Mesothelial cell of epicardium (in vitro differentiated cells): ENCODE measurements at regions not wholly inside any gene's neighbourhood (a gene's known extent, or its start where the extent isn't known, plus 50 kb on each side); places are given as distances from the start of the nearest gene placed in this dataset.
"Not testable (repeated sequence)": the region's sequence is repeated elsewhere in the genome, so short reads cannot be mapped to it uniquely, and the experiment has no call there.

ENCODE experiments used
- DNase-seq, 2 experiments: peaks; one replicate each; pipeline ENCODE4 v3.0.0; 2021; ENCODE audit warnings: low spot score in 2 of 2; ENCODE audit not compliant: unreplicated experiment in 2 of 2
- H3K27ac Mint-ChIP-seq: 2 replicates; pipeline ENCODE4 v1.8.0; 2021; ENCODE audit warnings: mixed read lengths
- H3K27me3 Mint-ChIP-seq: 2 replicates; pipeline ENCODE4 v1.8.0; 2021; ENCODE audit warnings: low read depth, mixed read lengths
- H3K36me3 Mint-ChIP-seq: 2 replicates; pipeline ENCODE4 v1.8.0; 2021; ENCODE audit warnings: mixed read lengths
- H3K4me1 Mint-ChIP-seq: 2 replicates; pipeline ENCODE4 v1.8.0; 2021; ENCODE audit warnings: mixed read lengths
- H3K4me3 Mint-ChIP-seq: 2 replicates; pipeline ENCODE4 v1.8.0; 2021; ENCODE audit warnings: mild to moderate bottlenecking, moderate library complexity, mixed read lengths
- H3K9me3 Mint-ChIP-seq: 2 replicates; pipeline ENCODE4 v1.8.0; 2021; ENCODE audit warnings: mixed read lengths
- TF ChIP-seq, protein P1 (sequence below): fragments of 200-600 bp; sonication (generic); IDR thresholded peaks from one replicate; pipeline ENCODE4 v1.5.0; 2021; ENCODE audit warnings: antibody characterized with exemption; ENCODE audit not compliant: unreplicated experiment

GRCh38 chr11:103602840-103603239 lies 433.6 kb upstream of the DDI1 start:
- Mint-ChIP-seq H3K4me1 (no peaks in the 10 kb centered on the region), H3K9me3 (no peaks in the 10 kb centered on the region)

GRCh38 chr11:103604310-103604709 lies 432.1 kb upstream of the DDI1 start:
- no peak overlapping the region for H3K27ac Mint-ChIP-seq
- peaks cover 8% of the 10 kb centered on the region for H3K9me3 Mint-ChIP-seq
- TF ChIP-seq, protein P1, sequence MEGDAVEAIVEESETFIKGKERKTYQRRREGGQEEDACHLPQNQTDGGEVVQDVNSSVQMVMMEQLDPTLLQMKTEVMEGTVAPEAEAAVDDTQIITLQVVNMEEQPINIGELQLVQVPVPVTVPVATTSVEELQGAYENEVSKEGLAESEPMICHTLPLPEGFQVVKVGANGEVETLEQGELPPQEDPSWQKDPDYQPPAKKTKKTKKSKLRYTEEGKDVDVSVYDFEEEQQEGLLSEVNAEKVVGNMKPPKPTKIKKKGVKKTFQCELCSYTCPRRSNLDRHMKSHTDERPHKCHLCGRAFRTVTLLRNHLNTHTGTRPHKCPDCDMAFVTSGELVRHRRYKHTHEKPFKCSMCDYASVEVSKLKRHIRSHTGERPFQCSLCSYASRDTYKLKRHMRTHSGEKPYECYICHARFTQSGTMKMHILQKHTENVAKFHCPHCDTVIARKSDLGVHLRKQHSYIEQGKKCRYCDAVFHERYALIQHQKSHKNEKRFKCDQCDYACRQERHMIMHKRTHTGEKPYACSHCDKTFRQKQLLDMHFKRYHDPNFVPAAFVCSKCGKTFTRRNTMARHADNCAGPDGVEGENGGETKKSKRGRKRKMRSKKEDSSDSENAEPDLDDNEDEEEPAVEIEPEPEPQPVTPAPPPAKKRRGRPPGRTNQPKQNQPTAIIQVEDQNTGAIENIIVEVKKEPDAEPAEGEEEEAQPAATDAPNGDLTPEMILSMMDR = no peak
- H3K4me3 Mint-ChIP-seq = no peak overlapping the region
- peaks cover 4% of the 10 kb centered on the region for H3K27me3 Mint-ChIP-seq
- no peak for DNase-seq
- H3K4me1 Mint-ChIP-seq = no peaks in the 10 kb centered on the region
- H3K36me3 Mint-ChIP-seq = no peaks in the 10 kb centered on the region

More at GRCh38 chr11:103602840-103603239, 433.6 kb upstream of the DDI1 start:
- no peak overlapping the region for H3K4me3 Mint-ChIP-seq
- H3K36me3 Mint-ChIP-seq = no peaks in the 10 kb centered on the region
- DNase-seq = no peak
- TF ChIP-seq, protein P1 = no peak
- peaks cover 4% of the 10 kb centered on the region for H3K27me3 Mint-ChIP-seq
- no peak overlapping the region for H3K27ac Mint-ChIP-seq

DNA sequence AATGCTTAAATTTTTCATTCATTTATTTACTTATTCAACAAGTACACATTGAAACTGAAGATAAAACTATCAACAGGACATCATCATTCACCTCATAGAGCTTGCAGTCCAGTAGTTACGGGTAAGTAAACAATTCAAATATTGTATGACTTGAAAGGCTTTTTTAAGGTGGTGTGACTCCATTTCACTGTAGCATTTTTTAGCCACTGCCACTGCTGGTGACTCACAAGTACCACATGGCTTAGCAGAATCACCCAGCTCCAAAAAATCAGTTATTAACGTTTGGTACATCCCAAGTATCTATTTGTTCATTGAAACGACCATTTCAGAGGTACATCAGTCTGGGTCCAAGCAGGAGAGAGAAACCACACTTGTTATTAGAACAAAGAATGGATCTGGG lies 427.9 kb upstream of the DDI1 start:
- Mint-ChIP-seq H3K4me3 (no peak overlapping the region), H3K27me3 (no peaks in the 10 kb centered on the region), H3K9me3 (peaks cover 25% of the 10 kb centered on the region), H3K36me3 (peaks cover 5% of the 10 kb centered on the region), H3K4me1 (no peaks in the 10 kb centered on the region), H3K27ac (no peak overlapping the region)
- no peak for DNase-seq
- TF ChIP-seq, protein P1 = no peak

GRCh38 chr11:103609117-103610066 lies 427.0 kb upstream of the DDI1 start:
- TF ChIP-seq, protein P1 = no peak
- H3K36me3 Mint-ChIP-seq = peaks cover 5% of the 10 kb centered on the region
- no peaks in the 10 kb centered on the region for H3K4me1 Mint-ChIP-seq
- DNase-seq = no peak
- peaks cover 32% of the 10 kb centered on the region for H3K9me3 Mint-ChIP-seq
- no peaks in the 10 kb centered on the region for H3K27me3 Mint-ChIP-seq
- H3K4me3 Mint-ChIP-seq = no peak overlapping the region
- H3K27ac Mint-ChIP-seq = no peak overlapping the region

- no peak overlapping the region for H3K4me3 Mint-ChIP-seq
- H3K27me3 Mint-ChIP-seq = no peaks in the 10 kb centered on the region
- H3K27ac Mint-ChIP-seq = no peak overlapping the region
- no peaks in the 10 kb centered on the region for H3K4me1 Mint-ChIP-seq
- TF ChIP-seq, protein P1 = no peak
- no peak for DNase-seq
- H3K36me3 Mint-ChIP-seq = peaks cover 5% of the 10 kb centered on the region
- peaks cover 33% of the 10 kb centered on the region for H3K9me3 Mint-ChIP-seq
Observed at GRCh38 chr11:103610435-103610834, 426.0 kb upstream of the DDI1 start.

DNA sequence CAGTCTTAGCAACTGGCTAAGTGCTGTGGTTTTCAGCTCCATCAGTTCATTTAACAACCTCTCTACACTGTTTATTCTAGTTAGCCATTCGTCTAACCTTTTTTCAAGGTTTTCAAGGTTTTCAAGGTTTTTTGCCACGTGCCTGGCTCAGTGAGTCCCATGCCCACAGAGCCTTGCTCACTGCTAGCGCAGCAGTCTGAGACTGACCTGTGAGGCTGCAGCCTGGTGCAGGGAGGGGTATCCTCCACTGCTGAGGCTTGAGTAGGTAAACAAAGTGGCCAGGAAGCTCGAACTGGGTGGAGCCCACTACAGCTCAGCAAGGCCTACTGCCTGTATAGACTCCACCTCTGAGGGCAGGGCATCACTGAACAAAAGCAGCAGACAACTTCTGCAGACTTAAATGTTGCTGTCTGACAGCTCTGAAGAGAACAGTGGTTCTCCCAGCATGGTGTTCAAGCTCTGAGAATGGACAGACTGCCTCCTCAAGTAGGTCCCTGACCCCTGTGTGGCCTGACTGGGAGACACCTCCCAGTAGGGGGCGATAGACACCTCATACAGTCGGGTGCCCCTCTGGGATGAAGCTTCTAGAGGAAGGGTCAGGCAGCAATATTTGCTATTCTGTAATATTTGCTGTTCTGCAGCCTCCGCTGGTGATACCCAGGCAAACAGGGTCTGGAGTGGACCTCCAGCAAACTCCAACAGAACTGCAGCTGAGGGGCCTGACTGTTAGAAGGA lies 424.7 kb upstream of the DDI1 start:
- not testable (repeated sequence) for H3K4me1 Mint-ChIP-seq, H3K4me3 Mint-ChIP-seq, H3K36me3 Mint-ChIP-seq, H3K27me3 Mint-ChIP-seq, DNase-seq, H3K27ac Mint-ChIP-seq
- H3K9me3 Mint-ChIP-seq = peaks cover 39% of the 10 kb centered on the region

- H3K4me1 Mint-ChIP-seq, H3K27me3 Mint-ChIP-seq, H3K36me3 Mint-ChIP-seq, DNase-seq, H3K27ac Mint-ChIP-seq, H3K4me3 Mint-ChIP-seq: not testable (repeated sequence)
- H3K9me3 Mint-ChIP-seq = peaks cover 39% of the 10 kb centered on the region
Observed at GRCh38 chr11:103612451-103612850, 424.0 kb upstream of the DDI1 start.

- H3K4me1 Mint-ChIP-seq, H3K27me3 Mint-ChIP-seq, H3K36me3 Mint-ChIP-seq, DNase-seq, H3K27ac Mint-ChIP-seq, H3K4me3 Mint-ChIP-seq: not testable (repeated sequence)
- peaks cover 25% of the 10 kb centered on the region for H3K9me3 Mint-ChIP-seq
Observed at GRCh38 chr11:103616586-103616985, 419.9 kb upstream of the DDI1 start.
